Neural crest cell (in vitro differentiated cells): ENCODE measurements at regions not wholly inside any gene's neighbourhood (a gene's known extent, or its start where the extent isn't known, plus 50 kb on each side); places are given as distances from the start of the nearest gene placed in this dataset.

Experiments
- DNase-seq: peaks from one replicate; pipeline ENCODE4 v3.0.0; 2021; ENCODE audit warnings: low read depth, mixed read lengths, low spot score
- H3K27ac Mint-ChIP-seq: one replicate; pipeline ENCODE4 v1.8.0; 2021; ENCODE audit warnings: mild to moderate bottlenecking, mixed read lengths; ENCODE audit not compliant: unreplicated experiment
- H3K27me3 Mint-ChIP-seq: 2 replicates; pipeline ENCODE4 v1.8.0; 2021; ENCODE audit warnings: low read depth, mild to moderate bottlenecking, mixed read lengths
- H3K36me3 Mint-ChIP-seq: 2 replicates; pipeline ENCODE4 v1.8.0; 2021; ENCODE audit warnings: low read depth, mild to moderate bottlenecking, mixed read lengths
- H3K4me1 Mint-ChIP-seq: 2 replicates; pipeline ENCODE4 v1.8.0; 2021; ENCODE audit warnings: mixed read lengths
- H3K4me3 Mint-ChIP-seq: one replicate; pipeline ENCODE4 v1.8.0; 2021; ENCODE audit warnings: mild to moderate bottlenecking, mixed read lengths
- H3K9me3 Mint-ChIP-seq: 2 replicates; pipeline ENCODE4 v1.8.0; 2021; ENCODE audit warnings: mixed read lengths
- CTCF ChIP-seq: fragments of 200-600 bp; sonication (generic); conservative IDR thresholded peaks from 2 replicates; pipeline ENCODE4 v1.5.0; 2021; ENCODE audit warnings: antibody characterized with exemption, mild to moderate bottlenecking

DNA sequence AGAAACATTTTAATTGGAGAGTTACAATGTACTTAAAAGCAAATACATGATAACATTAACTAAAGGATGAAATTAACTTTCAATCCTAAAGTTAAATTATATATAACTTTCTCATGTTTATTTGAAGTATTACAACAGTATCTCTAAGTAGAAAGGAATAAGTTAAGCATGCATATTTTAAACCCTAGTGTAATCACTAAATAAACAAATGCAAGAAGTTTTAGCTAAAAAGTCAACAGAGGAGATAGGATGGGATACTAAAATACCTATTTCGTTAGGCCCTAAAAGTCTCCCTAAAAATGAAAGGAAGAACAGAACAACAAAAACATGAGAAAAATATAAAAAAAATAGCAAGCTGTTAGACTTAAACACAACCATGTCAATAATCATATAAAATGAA is 361.3 kb upstream of the THBS1 start:
- no peak for DNase-seq
- H3K27ac Mint-ChIP-seq = no peak overlapping the region
- H3K36me3 Mint-ChIP-seq = peaks cover 6% of the 10 kb centered on the region
- no peaks in the 10 kb centered on the region for H3K27me3 Mint-ChIP-seq
- peaks cover 9% of the 10 kb centered on the region for H3K9me3 Mint-ChIP-seq
- H3K4me1 Mint-ChIP-seq = no peaks in the 10 kb centered on the region
- no peak overlapping the region for H3K4me3 Mint-ChIP-seq
- TF ChIP-seq CTCF = no peak

DNA sequence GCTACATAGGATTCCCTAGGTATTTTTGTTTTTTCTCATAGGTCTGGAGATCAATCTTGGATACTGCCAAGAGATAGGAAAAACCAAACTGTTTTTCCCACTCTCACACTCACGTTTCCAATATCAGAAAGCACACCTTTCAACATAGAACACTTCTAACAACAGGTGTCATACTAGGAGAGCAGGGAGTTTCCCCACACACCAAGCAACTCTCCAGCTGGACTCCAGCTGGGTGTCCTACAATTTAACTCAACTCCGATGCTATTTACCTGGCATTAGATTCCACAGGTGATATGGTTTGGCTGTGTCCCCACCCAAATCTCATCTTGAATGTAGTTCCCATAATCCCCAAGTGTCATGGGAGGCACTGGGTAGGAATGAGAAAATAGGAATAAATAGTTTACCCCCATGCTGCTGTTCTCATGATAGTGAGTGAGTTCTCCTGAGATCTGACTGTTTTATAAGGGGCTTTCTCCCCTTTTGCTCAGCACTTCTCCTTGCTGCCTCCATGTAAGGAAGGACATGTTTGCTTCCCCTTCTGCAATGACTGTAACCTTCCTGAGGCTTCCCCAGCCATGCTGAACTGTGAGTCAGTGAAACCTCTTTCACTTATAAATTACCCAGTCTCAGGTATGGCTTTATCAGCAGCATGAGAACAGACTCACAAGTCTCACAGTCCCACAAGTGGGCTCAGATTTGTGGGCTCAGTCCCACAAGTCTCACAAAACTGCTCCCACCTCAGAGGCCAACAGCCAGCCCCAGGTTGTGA is 354.5 kb upstream of the THBS1 start:
- peaks cover 3% of the 10 kb centered on the region for H3K36me3 Mint-ChIP-seq
- TF ChIP-seq CTCF = no peak
- no peaks in the 10 kb centered on the region for H3K27me3 Mint-ChIP-seq
- H3K27ac Mint-ChIP-seq = no peak overlapping the region
- no peak overlapping the region for H3K4me3 Mint-ChIP-seq
- H3K9me3 Mint-ChIP-seq = no peaks in the 10 kb centered on the region
- no peak for DNase-seq
- peaks cover 5% of the 10 kb centered on the region for H3K4me1 Mint-ChIP-seq

- no peaks in the 10 kb centered on the region for H3K9me3 Mint-ChIP-seq
- no peak for TF ChIP-seq CTCF
- no peak for DNase-seq
- H3K4me1 Mint-ChIP-seq = peaks cover 5% of the 10 kb centered on the region
- H3K27me3 Mint-ChIP-seq = no peaks in the 10 kb centered on the region
- H3K36me3 Mint-ChIP-seq = no peaks in the 10 kb centered on the region
- no peak overlapping the region for H3K4me3 Mint-ChIP-seq
- H3K27ac Mint-ChIP-seq = no peak overlapping the region
Measured at GRCh38 chr15:39227001-39227400, 353.9 kb upstream of the THBS1 start.

DNA sequence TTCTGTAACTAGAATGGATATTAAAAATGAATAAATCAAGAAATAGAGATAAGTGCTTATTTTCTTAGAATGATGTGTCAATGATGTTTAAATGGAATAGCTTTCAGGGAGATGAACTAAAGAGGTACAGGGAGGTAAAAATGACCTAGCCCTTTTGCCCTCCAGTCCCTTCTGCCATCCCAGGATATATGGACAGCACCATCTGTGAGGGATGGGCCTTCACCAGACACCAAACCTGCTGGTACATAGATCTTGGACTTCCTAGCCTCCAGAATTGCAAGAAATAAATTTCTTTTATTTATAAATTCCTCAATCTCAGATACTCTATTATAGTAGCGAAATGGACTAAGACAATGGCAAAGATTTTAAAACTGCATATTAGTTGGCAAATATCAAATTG is 352.0 kb upstream of the THBS1 start:
- H3K4me3 Mint-ChIP-seq = no peak overlapping the region
- H3K36me3 Mint-ChIP-seq = no peaks in the 10 kb centered on the region
- H3K27ac Mint-ChIP-seq = no peak overlapping the region
- H3K27me3 Mint-ChIP-seq = no peaks in the 10 kb centered on the region
- no peak for TF ChIP-seq CTCF
- no peak for DNase-seq
- H3K4me1 Mint-ChIP-seq = peaks cover 13% of the 10 kb centered on the region
- peaks cover 6% of the 10 kb centered on the region for H3K9me3 Mint-ChIP-seq

DNA sequence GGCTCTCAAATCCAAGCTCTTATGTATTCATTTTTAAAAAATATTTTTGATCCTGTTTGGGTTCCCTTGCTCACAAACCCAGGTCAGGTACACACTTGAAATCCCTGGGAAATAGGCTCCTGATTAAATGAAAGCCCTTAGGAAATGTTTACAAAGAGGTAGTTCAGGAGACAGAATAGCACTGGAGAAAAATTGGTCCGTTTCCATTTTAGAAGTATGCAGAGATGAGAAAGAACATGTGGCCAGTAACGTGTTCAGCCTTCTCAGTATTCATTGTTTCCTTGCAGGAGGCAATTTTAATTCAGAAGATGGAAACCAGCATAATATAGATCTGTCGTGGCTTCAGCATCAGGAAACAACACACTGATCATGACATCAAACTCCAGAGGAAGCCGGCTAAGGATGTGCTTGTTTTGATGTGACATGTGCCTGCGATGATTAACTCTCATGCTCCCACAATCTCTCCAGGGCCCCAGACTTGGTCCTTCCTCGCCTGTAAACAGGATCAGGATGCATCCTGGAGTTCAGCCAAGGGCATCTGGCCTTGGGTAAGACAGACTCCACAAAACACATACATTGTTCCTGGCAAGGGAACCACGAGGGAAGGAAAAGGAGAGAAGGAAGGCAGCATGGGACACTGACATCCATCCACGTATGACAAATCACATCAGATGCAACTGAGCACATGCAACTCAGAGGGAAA is 350.5 kb upstream of the THBS1 start:
- DNase-seq = no peak
- Mint-ChIP-seq H3K27me3 (no peaks in the 10 kb centered on the region), H3K4me1 (peaks cover 13% of the 10 kb centered on the region), H3K4me3 (no peak overlapping the region), H3K9me3 (peaks cover 6% of the 10 kb centered on the region), H3K36me3 (no peaks in the 10 kb centered on the region), H3K27ac (peak overlapping the region; percentile 28)
- TF ChIP-seq CTCF = no peak
